ENCODE measurements at regions not wholly inside any gene's neighbourhood (a gene's known extent, or its start where the extent isn't known, plus 50 kb on each side); places are given as distances from the start of the nearest gene placed in this dataset.
"Not testable (repeated sequence)": the region's sequence is repeated elsewhere in the genome, so short reads cannot be mapped to it uniquely, and the experiment has no call there.

DNA sequence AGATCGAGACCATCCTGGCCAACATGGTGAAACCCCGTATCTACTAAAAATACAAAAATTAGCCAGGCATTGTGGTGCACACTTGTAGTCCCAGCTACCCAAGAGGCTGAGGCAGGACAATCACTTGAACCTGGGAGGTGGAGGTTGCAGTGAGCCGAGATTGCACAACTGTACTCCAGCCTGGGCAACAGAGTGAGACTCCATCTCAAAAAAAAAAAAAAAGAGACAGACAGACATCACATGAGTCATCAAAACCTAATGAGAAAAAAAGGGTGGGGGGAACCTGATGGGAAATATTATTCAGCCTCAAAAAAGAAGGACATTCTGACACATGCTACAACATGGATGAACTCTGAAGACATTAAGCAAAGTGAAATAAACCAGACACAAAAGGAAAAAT, 67.4 kb downstream of the ARL6IP4 start:
- CTCF ChIA-PET = interaction anchor here (6.4 kb wide), 1 partner anchor 29 kb away, joined by 78 read pairs; no protein-coding TSS in a partner anchor
- not testable (repeated sequence) for H3K4me3 Mint-ChIP-seq, H3K9me3 Mint-ChIP-seq, H3K36me3 Mint-ChIP-seq, H3K27ac Mint-ChIP-seq, H3K27me3 Mint-ChIP-seq, DNase-seq
- peaks cover 38% of the 10 kb centered on the region for H3K4me1 Mint-ChIP-seq

DNA sequence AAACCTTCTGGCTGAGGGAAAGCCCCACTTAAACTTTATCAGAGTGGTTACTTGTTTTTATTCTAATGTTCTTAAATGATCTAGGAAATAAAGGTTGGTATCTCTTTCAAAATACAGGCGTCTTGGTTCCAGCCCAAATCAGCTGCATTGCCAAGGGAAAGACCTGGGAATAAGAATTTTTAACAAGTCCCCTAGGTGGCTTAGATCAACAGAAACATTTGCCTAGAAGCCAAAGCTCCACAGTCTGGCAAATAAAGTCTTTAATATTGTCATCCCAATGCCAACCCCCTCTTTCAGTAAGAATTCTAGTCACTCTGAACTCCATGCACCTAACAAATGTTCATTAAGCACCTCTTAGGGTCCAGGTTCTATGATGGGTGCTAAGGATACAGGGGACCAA, 66.8 kb downstream of the ARL6IP4 start:
- Mint-ChIP-seq H3K36me3 (peaks cover 4% of the 10 kb centered on the region), H3K27me3 (no peaks in the 10 kb centered on the region), H3K9me3 (no peaks in the 10 kb centered on the region), H3K4me3 (no peak overlapping the region), H3K4me1 (peaks cover 40% of the 10 kb centered on the region), H3K27ac (no peak overlapping the region)
- DNase-seq = no peak
- CTCF ChIA-PET = interaction anchor here (6.4 kb wide), 1 partner anchor 29 kb away, joined by 78 read pairs; no protein-coding TSS in a partner anchor

DNA sequence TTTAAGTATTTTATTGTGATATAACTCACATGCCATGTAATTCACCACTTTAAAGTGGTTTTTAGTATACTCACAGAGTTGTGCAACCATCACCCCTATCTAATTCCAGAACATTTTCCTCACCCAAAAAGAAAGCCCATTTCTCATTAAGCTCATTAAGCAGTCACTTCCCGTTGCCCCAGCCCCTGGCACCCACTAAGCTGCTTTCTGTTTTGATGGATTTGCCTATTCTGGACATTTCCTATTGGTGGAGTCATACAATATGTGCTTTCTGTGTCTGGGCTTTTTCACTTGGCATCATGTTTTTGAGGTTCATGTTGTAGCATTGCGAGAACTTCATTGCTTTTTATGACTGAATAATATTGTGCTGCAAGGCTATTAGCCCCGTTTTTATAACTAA, 66.0 kb downstream of the ARL6IP4 start:
- no peak overlapping the region for H3K4me3 Mint-ChIP-seq
- no peaks in the 10 kb centered on the region for H3K27me3 Mint-ChIP-seq
- no peaks in the 10 kb centered on the region for H3K9me3 Mint-ChIP-seq
- DNase-seq = no peak
- CTCF ChIA-PET = interaction anchor here (6.4 kb wide), 1 partner anchor 30 kb away, joined by 78 read pairs; no protein-coding TSS in a partner anchor
- H3K36me3 Mint-ChIP-seq = peaks cover 4% of the 10 kb centered on the region
- no peak overlapping the region for H3K27ac Mint-ChIP-seq
- H3K4me1 Mint-ChIP-seq = peaks cover 40% of the 10 kb centered on the region

GRCh38 chr12:123045678-123046077, 65.2 kb downstream of the ARL6IP4 start:
- H3K4me3 Mint-ChIP-seq = no peak overlapping the region
- CTCF ChIA-PET = interaction anchor here (0.8 to 6.4 kb wide), 4 partner anchors 31 to 200 kb away, joined by 3 to 78 read pairs (median 4); partner anchors contain the start of gene PITPNM2

GRCh38 chr12:123044351-123044750, 63.9 kb downstream of the ARL6IP4 start:
- H3K36me3 Mint-ChIP-seq = peaks cover 3% of the 10 kb centered on the region
- CTCF ChIA-PET = interaction anchor here (0.6 to 6.4 kb wide), 17 partner anchors 9 to 198 kb away, joined by 3 to 78 read pairs (median 6); partner anchors contain the start of genes MPHOSPH9, MTRFR and PITPNM2
- no peaks in the 10 kb centered on the region for H3K27me3 Mint-ChIP-seq
- H3K9me3 Mint-ChIP-seq = no peaks in the 10 kb centered on the region
- H3K27ac Mint-ChIP-seq = no peak overlapping the region
- no peak overlapping the region for H3K4me3 Mint-ChIP-seq
- DNase-seq = no peak
- peaks cover 30% of the 10 kb centered on the region for H3K4me1 Mint-ChIP-seq

More at GRCh38 chr12:123045678-123046077, 65.2 kb downstream of the ARL6IP4 start:
- Mint-ChIP-seq H3K9me3 (no peaks in the 10 kb centered on the region), H3K27me3 (no peaks in the 10 kb centered on the region), H3K27ac (no peak overlapping the region), H3K4me1 (peaks cover 33% of the 10 kb centered on the region), H3K36me3 (peaks cover 2% of the 10 kb centered on the region)
- no peak for DNase-seq

- peaks cover 30% of the 10 kb centered on the region for H3K4me1 Mint-ChIP-seq
- CTCF ChIA-PET = interaction anchor here (0.6 to 6.4 kb wide), 28 partner anchors 10 to 375 kb away, joined by 3 to 78 read pairs (median 6); partner anchors contain the start of genes MPHOSPH9, MTRFR and PITPNM2
Observed at GRCh38 chr12:123043536-123044001, 63.1 kb downstream of the ARL6IP4 start.

DNA sequence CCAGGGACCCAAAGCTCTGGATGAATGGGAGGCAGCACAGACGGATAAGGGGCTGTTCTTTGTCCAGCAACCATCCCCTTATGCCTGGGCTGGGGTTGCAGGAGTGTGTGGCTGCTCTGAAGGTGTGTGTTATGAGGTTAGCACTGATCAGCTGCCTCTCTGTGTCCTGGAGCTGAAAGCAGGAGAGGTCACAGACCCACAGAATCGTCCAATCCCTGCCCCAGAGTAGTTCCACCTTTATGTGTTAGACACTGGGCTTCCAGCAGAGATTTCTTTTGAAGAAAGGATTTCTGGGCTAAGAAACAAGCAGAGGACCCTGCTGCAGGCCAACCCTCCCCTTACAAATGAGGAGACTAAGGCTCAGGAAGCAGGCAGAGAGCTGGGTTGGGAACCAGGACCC, 62.4 kb downstream of the ARL6IP4 start:
- CTCF ChIA-PET = interaction anchor here (0.6 to 6.4 kb wide), 25 partner anchors 11 to 376 kb away, joined by 3 to 78 read pairs (median 6); partner anchors contain the start of genes MPHOSPH9, MTRFR and PITPNM2
- no peak overlapping the region for H3K27ac Mint-ChIP-seq
- H3K4me1 Mint-ChIP-seq = peaks cover 28% of the 10 kb centered on the region
- peaks cover 1% of the 10 kb centered on the region for H3K36me3 Mint-ChIP-seq
- no peak for DNase-seq
- no peaks in the 10 kb centered on the region for H3K9me3 Mint-ChIP-seq
- H3K4me3 Mint-ChIP-seq = no peak overlapping the region
- H3K27me3 Mint-ChIP-seq = no peaks in the 10 kb centered on the region

More at GRCh38 chr12:123043536-123044001, 63.1 kb downstream of the ARL6IP4 start:
- Mint-ChIP-seq H3K27ac (peak overlapping the region; percentile 45), H3K9me3 (no peaks in the 10 kb centered on the region), H3K4me3 (no peak overlapping the region), H3K36me3 (peaks cover 3% of the 10 kb centered on the region), H3K27me3 (no peaks in the 10 kb centered on the region)
- DNase-seq = peak; percentile 86

- DNase-seq = no peak
- Mint-ChIP-seq H3K27ac (no peak overlapping the region), H3K4me3 (no peak overlapping the region), H3K9me3 (no peaks in the 10 kb centered on the region), H3K27me3 (no peaks in the 10 kb centered on the region), H3K36me3 (peaks cover 1% of the 10 kb centered on the region), H3K4me1 (peaks cover 28% of the 10 kb centered on the region)
- CTCF ChIA-PET = interaction anchor here (0.6 to 6.4 kb wide), 17 partner anchors 10 to 215 kb away, joined by 3 to 78 read pairs (median 7); partner anchors contain the start of genes MPHOSPH9, MTRFR and PITPNM2
Observed at GRCh38 chr12:123041811-123042655, 61.6 kb downstream of the ARL6IP4 start.

- H3K4me1 Mint-ChIP-seq = peaks cover 28% of the 10 kb centered on the region
- CTCF ChIA-PET = interaction anchor here (4.0 kb wide), 1 partner anchor 197 kb away, joined by 42 read pairs; no protein-coding TSS in a partner anchor
- no peak overlapping the region for H3K4me3 Mint-ChIP-seq
- peaks cover 1% of the 10 kb centered on the region for H3K36me3 Mint-ChIP-seq
- no peak overlapping the region for H3K27ac Mint-ChIP-seq
- H3K27me3 Mint-ChIP-seq = no peaks in the 10 kb centered on the region
- DNase-seq = no peak
- H3K9me3 Mint-ChIP-seq = no peaks in the 10 kb centered on the region
Observed at GRCh38 chr12:123041042-123041531, 60.6 kb downstream of the ARL6IP4 start.

- Mint-ChIP-seq H3K9me3 (no peaks in the 10 kb centered on the region), H3K4me1 (peaks cover 28% of the 10 kb centered on the region), H3K27ac (no peak overlapping the region), H3K4me3 (no peak overlapping the region), H3K36me3 (peaks cover 1% of the 10 kb centered on the region), H3K27me3 (no peaks in the 10 kb centered on the region)
- DNase-seq = no peak
- CTCF ChIA-PET = no interaction called here
Observed at GRCh38 chr12:123040106-123040505, 59.6 kb downstream of the ARL6IP4 start.

- no peak for DNase-seq
- Mint-ChIP-seq H3K36me3 (peaks cover 1% of the 10 kb centered on the region), H3K4me1 (peaks cover 28% of the 10 kb centered on the region), H3K4me3 (no peak overlapping the region), H3K27me3 (no peaks in the 10 kb centered on the region), H3K9me3 (no peaks in the 10 kb centered on the region), H3K27ac (no peak overlapping the region)
- CTCF ChIA-PET = no interaction called here
Observed at GRCh38 chr12:123038966-123039365, 58.5 kb downstream of the ARL6IP4 start.

DNA sequence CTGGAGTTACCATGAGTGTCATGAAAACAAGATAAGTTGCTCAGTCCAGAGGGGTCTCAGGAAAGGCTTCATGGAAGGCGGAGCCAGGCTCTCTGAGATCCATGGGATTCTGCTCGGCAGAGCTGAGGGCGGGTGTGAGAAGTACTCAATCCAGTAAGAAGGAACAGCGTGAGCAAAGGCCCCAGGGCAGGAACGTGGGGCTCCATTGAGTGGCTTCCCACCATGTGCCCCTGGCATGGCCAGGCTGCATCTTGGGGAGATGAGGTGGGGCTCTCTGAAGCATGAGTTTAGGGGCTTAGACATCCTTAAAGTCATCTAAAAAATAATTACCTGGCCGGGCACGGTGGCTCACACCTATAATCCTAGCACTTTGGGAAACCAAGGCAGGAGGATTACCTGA, 58.0 kb downstream of the ARL6IP4 start:
- Mint-ChIP-seq H3K9me3 (no peaks in the 10 kb centered on the region), H3K36me3 (peaks cover 5% of the 10 kb centered on the region), H3K4me3 (no peak overlapping the region), H3K4me1 (peaks cover 28% of the 10 kb centered on the region), H3K27me3 (no peaks in the 10 kb centered on the region), H3K27ac (no peak overlapping the region)
- DNase-seq = no peak
- CTCF ChIA-PET = no interaction called here

- peaks cover 5% of the 10 kb centered on the region for H3K36me3 Mint-ChIP-seq
- H3K9me3 Mint-ChIP-seq = no peaks in the 10 kb centered on the region
- CTCF ChIA-PET = no interaction called here
- H3K4me3 Mint-ChIP-seq = no peak overlapping the region
- H3K4me1 Mint-ChIP-seq = peaks cover 26% of the 10 kb centered on the region
- no peak overlapping the region for H3K27ac Mint-ChIP-seq
- no peaks in the 10 kb centered on the region for H3K27me3 Mint-ChIP-seq
- no peak for DNase-seq
Observed at GRCh38 chr12:123037791-123038190, 57.3 kb downstream of the ARL6IP4 start.
